GM12872 (cell line): ENCODE measurements at regions not wholly inside any gene's neighbourhood (a gene's known extent, or its start where the extent isn't known, plus 50 kb on each side); places are given as distances from the start of the nearest gene placed in this dataset.

Experiments
- TF ChIP-seq, protein P1 (sequence below): IDR thresholded peaks from 3 replicates; pipeline ENCODE4 v1.5.1; 2011; ENCODE audit warnings: low read depth, mild to moderate bottlenecking, low read length, moderate library complexity; ENCODE audit not compliant: insufficient read depth

DNA sequence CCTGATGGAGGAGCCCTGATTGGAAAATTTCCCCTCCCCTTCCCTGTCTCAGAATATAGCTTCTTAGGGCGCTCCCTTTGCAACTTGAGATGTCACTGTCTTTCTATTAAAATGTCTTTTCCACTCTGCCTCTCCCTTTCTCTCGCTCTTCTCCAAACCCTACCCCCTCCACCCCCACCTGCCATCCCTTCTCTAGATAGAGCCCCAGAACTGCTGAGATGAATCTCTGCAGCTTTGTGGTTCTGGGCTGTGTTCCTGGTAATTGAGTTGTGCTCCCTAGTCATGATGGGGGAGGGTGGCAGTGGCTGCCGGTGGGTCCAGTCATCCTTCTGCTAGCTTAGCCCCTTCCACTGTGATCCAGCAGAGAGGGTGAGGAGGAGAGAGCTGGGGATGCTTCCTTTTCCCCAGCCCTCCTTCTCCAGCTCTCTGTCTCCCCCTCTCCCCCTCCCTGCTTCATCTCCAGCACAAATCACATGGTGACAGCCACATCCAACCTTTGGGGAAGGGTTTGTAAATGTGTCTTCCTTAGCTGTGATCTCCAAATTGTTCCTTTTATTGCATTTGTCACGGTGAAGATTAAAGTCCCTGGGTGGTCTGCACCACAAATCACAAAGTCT lies 50.8 kb upstream of the BTRC start:
- TF ChIP-seq, protein P1, sequence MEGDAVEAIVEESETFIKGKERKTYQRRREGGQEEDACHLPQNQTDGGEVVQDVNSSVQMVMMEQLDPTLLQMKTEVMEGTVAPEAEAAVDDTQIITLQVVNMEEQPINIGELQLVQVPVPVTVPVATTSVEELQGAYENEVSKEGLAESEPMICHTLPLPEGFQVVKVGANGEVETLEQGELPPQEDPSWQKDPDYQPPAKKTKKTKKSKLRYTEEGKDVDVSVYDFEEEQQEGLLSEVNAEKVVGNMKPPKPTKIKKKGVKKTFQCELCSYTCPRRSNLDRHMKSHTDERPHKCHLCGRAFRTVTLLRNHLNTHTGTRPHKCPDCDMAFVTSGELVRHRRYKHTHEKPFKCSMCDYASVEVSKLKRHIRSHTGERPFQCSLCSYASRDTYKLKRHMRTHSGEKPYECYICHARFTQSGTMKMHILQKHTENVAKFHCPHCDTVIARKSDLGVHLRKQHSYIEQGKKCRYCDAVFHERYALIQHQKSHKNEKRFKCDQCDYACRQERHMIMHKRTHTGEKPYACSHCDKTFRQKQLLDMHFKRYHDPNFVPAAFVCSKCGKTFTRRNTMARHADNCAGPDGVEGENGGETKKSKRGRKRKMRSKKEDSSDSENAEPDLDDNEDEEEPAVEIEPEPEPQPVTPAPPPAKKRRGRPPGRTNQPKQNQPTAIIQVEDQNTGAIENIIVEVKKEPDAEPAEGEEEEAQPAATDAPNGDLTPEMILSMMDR, result no peak
